ENCODE measurements at regions not wholly inside any gene's neighbourhood (a gene's known extent, or its start where the extent isn't known, plus 50 kb on each side); places are given as distances from the start of the nearest gene placed in this dataset.

- Histone ChIP-seq H3K9me3 (ENCODE audit: control insufficient read depth, low read length) (no peaks in the 10 kb centered on the region), H3K27me3 (ENCODE audit: control insufficient read depth, insufficient read depth, low read length, poor library complexity, severe bottlenecking) (no peaks in the 10 kb centered on the region)
- WGBS, 2 experiments = 83% methylated on average over 1 of the region's 1 CpG; no CpG with 5 or more reads in 1 of the 2 experiments
These were observed 1142.0 kb upstream of the TMEFF2 start for GRCh38 chr2:193336781-193337180.

GRCh38 chr2:193334401-193334800 lies 1139.7 kb upstream of the TMEFF2 start:
- no peak overlapping the region for H3K4me3 ChIP-seq (ENCODE audit: insufficient read depth, low read depth, low read length)
- H3K4me1 ChIP-seq (ENCODE audit: control insufficient read depth, insufficient read depth, low read length) = no peaks in the 10 kb centered on the region
- H3K36me3 ChIP-seq (ENCODE audit: control insufficient read depth, insufficient read depth, low read length) = no peaks in the 10 kb centered on the region
- no CpG with 5 or more reads among the region's 1 CpG for WGBS, 2 experiments
- no peaks in the 10 kb centered on the region for H3K27me3 ChIP-seq (ENCODE audit: control insufficient read depth, insufficient read depth, low read length, poor library complexity, severe bottlenecking)
- H3K9me3 ChIP-seq (ENCODE audit: control insufficient read depth, low read length) = no peaks in the 10 kb centered on the region
- no peak overlapping the region for H3K27ac ChIP-seq (ENCODE audit: insufficient read depth, low read depth, low read length, poor library complexity, severe bottlenecking)

More at GRCh38 chr2:193336781-193337180, 1142.0 kb upstream of the TMEFF2 start:
- no peaks in the 10 kb centered on the region for H3K36me3 ChIP-seq (ENCODE audit: control insufficient read depth, insufficient read depth, low read length)
- H3K4me1 ChIP-seq (ENCODE audit: control insufficient read depth, insufficient read depth, low read length) = no peaks in the 10 kb centered on the region
- no peak overlapping the region for H3K27ac ChIP-seq (ENCODE audit: insufficient read depth, low read depth, low read length, poor library complexity, severe bottlenecking)
- H3K4me3 ChIP-seq (ENCODE audit: insufficient read depth, low read depth, low read length) = no peak overlapping the region

GRCh38 chr2:193333539-193333938 lies 1138.8 kb upstream of the TMEFF2 start:
- Histone ChIP-seq H3K27ac (ENCODE audit: insufficient read depth, low read depth, low read length, poor library complexity, severe bottlenecking) (no peak overlapping the region), H3K27me3 (ENCODE audit: control insufficient read depth, insufficient read depth, low read length, poor library complexity, severe bottlenecking) (no peaks in the 10 kb centered on the region), H3K9me3 (ENCODE audit: control insufficient read depth, low read length) (no peaks in the 10 kb centered on the region), H3K36me3 (ENCODE audit: control insufficient read depth, insufficient read depth, low read length) (no peaks in the 10 kb centered on the region), H3K4me3 (ENCODE audit: insufficient read depth, low read depth, low read length) (no peak overlapping the region), H3K4me1 (ENCODE audit: control insufficient read depth, insufficient read depth, low read length) (no peaks in the 10 kb centered on the region)
- WGBS, 2 experiments = 96 to 100% methylated on average over 3 of the region's 3 CpGs

- no peak overlapping the region for H3K4me3 ChIP-seq (ENCODE audit: insufficient read depth, low read depth, low read length)
- H3K27ac ChIP-seq (ENCODE audit: insufficient read depth, low read depth, low read length, poor library complexity, severe bottlenecking) = no peak overlapping the region
- 91 to 94% methylated on average over 1 of the region's 1 CpG for WGBS, 2 experiments
- H3K9me3 ChIP-seq (ENCODE audit: control insufficient read depth, low read length) = no peaks in the 10 kb centered on the region
- no peaks in the 10 kb centered on the region for H3K4me1 ChIP-seq (ENCODE audit: control insufficient read depth, insufficient read depth, low read length)
- H3K27me3 ChIP-seq (ENCODE audit: control insufficient read depth, insufficient read depth, low read length, poor library complexity, severe bottlenecking) = no peaks in the 10 kb centered on the region
- no peaks in the 10 kb centered on the region for H3K36me3 ChIP-seq (ENCODE audit: control insufficient read depth, insufficient read depth, low read length)
These were observed 1138.2 kb upstream of the TMEFF2 start for GRCh38 chr2:193332941-193333340.

GRCh38 chr2:193331676-193332075 lies 1136.9 kb upstream of the TMEFF2 start:
- Histone ChIP-seq H3K27ac (ENCODE audit: insufficient read depth, low read depth, low read length, poor library complexity, severe bottlenecking) (no peak overlapping the region), H3K27me3 (ENCODE audit: control insufficient read depth, insufficient read depth, low read length, poor library complexity, severe bottlenecking) (no peaks in the 10 kb centered on the region), H3K36me3 (ENCODE audit: control insufficient read depth, insufficient read depth, low read length) (no peaks in the 10 kb centered on the region), H3K4me1 (ENCODE audit: control insufficient read depth, insufficient read depth, low read length) (no peaks in the 10 kb centered on the region), H3K4me3 (ENCODE audit: insufficient read depth, low read depth, low read length) (no peak overlapping the region), H3K9me3 (ENCODE audit: control insufficient read depth, low read length) (no peaks in the 10 kb centered on the region)
- 91 to 100% methylated on average over 1 to 4 of the region's 4 CpGs for WGBS, 2 experiments

GRCh38 chr2:193326296-193326695 lies 1131.6 kb upstream of the TMEFF2 start:
- WGBS, 2 experiments = 90% methylated on average over 4 of the region's 4 CpGs; no CpG with 5 or more reads in 1 of the 2 experiments
- H3K4me3 ChIP-seq (ENCODE audit: insufficient read depth, low read depth, low read length) = no peak overlapping the region
- H3K4me1 ChIP-seq (ENCODE audit: control insufficient read depth, insufficient read depth, low read length) = no peaks in the 10 kb centered on the region

GRCh38 chr2:193315428-193316091 lies 1120.8 kb upstream of the TMEFF2 start:
- Histone ChIP-seq H3K27me3 (ENCODE audit: control insufficient read depth, insufficient read depth, low read length, poor library complexity, severe bottlenecking) (no peaks in the 10 kb centered on the region), H3K4me1 (ENCODE audit: control insufficient read depth, insufficient read depth, low read length) (no peaks in the 10 kb centered on the region), H3K9me3 (ENCODE audit: control insufficient read depth, low read length) (no peaks in the 10 kb centered on the region), H3K27ac (ENCODE audit: insufficient read depth, low read depth, low read length, poor library complexity, severe bottlenecking) (no peak overlapping the region), H3K36me3 (ENCODE audit: control insufficient read depth, insufficient read depth, low read length) (no peaks in the 10 kb centered on the region), H3K4me3 (ENCODE audit: insufficient read depth, low read depth, low read length) (no peak overlapping the region)
- 80% methylated on average over 1 of the region's 1 CpG; no CpG with 5 or more reads in 1 of the 2 experiments for WGBS, 2 experiments

More at GRCh38 chr2:193326296-193326695, 1131.6 kb upstream of the TMEFF2 start:
- H3K27me3 ChIP-seq (ENCODE audit: control insufficient read depth, insufficient read depth, low read length, poor library complexity, severe bottlenecking) = no peaks in the 10 kb centered on the region
- H3K9me3 ChIP-seq (ENCODE audit: control insufficient read depth, low read length) = no peaks in the 10 kb centered on the region
- no peaks in the 10 kb centered on the region for H3K36me3 ChIP-seq (ENCODE audit: control insufficient read depth, insufficient read depth, low read length)
- H3K27ac ChIP-seq (ENCODE audit: insufficient read depth, low read depth, low read length, poor library complexity, severe bottlenecking) = no peak overlapping the region

DNA sequence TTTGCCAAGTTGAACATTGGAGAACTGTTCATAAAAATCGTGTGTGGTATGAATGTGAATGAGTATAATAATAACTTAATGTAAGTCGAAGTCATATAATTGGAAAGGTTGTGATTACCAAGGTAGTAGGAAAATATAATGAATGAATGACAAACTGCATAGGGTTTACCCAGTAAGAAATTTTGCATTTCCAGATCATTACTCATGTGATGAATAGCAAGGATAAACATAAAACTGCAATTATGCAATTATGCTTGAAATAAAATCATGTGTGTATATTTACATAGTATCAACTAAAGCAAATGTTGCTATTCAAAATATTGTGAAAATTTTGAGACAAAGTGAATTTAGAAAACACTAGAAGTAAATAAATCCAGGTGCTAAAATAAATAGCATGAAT lies 1108.7 kb upstream of the TMEFF2 start:
- no peaks in the 10 kb centered on the region for H3K4me1 ChIP-seq (ENCODE audit: control insufficient read depth, insufficient read depth, low read length)
- H3K4me3 ChIP-seq (ENCODE audit: insufficient read depth, low read depth, low read length) = no peak overlapping the region
- no peak overlapping the region for H3K27ac ChIP-seq (ENCODE audit: insufficient read depth, low read depth, low read length, poor library complexity, severe bottlenecking)
- no peaks in the 10 kb centered on the region for H3K27me3 ChIP-seq (ENCODE audit: control insufficient read depth, insufficient read depth, low read length, poor library complexity, severe bottlenecking)
- no peaks in the 10 kb centered on the region for H3K36me3 ChIP-seq (ENCODE audit: control insufficient read depth, insufficient read depth, low read length)
- WGBS, 2 experiments = 93 to 95% methylated on average over 2 of the region's 2 CpGs
- no peaks in the 10 kb centered on the region for H3K9me3 ChIP-seq (ENCODE audit: control insufficient read depth, low read length)

GRCh38 chr2:193294371-193294770 lies 1099.6 kb upstream of the TMEFF2 start:
- Histone ChIP-seq H3K4me1 (ENCODE audit: control insufficient read depth, insufficient read depth, low read length) (no peaks in the 10 kb centered on the region), H3K4me3 (ENCODE audit: insufficient read depth, low read depth, low read length) (no peak overlapping the region), H3K9me3 (ENCODE audit: control insufficient read depth, low read length) (no peaks in the 10 kb centered on the region), H3K27me3 (ENCODE audit: control insufficient read depth, insufficient read depth, low read length, poor library complexity, severe bottlenecking) (no peaks in the 10 kb centered on the region), H3K36me3 (ENCODE audit: control insufficient read depth, insufficient read depth, low read length) (no peaks in the 10 kb centered on the region), H3K27ac (ENCODE audit: insufficient read depth, low read depth, low read length, poor library complexity, severe bottlenecking) (no peak overlapping the region)
- WGBS, 2 experiments = 100% methylated on average over 1 of the region's 1 CpG

DNA sequence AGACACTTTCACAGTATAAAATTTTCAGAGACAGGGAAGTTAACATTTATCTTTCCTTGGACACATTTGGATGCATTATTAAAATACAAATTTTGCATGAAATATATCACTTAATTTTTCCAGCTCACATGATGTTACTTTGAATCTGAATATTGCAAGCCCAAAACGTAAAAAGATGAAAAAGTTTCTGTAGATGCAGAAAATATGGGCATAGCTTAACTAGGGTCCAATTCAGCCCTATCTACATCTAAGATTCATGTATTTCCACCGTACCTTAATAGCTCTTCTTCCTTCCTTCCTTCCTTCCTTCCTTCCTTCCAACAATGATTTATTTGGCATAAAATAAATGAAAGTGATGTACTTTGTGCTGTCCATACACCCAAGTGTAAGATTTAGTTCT lies 1084.6 kb upstream of the TMEFF2 start:
- Histone ChIP-seq H3K4me1 (ENCODE audit: control insufficient read depth, insufficient read depth, low read length) (no peaks in the 10 kb centered on the region), H3K9me3 (ENCODE audit: control insufficient read depth, low read length) (no peaks in the 10 kb centered on the region), H3K4me3 (ENCODE audit: insufficient read depth, low read depth, low read length) (no peak overlapping the region), H3K36me3 (ENCODE audit: control insufficient read depth, insufficient read depth, low read length) (no peaks in the 10 kb centered on the region), H3K27ac (ENCODE audit: insufficient read depth, low read depth, low read length, poor library complexity, severe bottlenecking) (no peak overlapping the region), H3K27me3 (ENCODE audit: control insufficient read depth, insufficient read depth, low read length, poor library complexity, severe bottlenecking) (no peaks in the 10 kb centered on the region)
- 92 to 100% methylated on average over 1 to 2 of the region's 2 CpGs for WGBS, 2 experiments
